GM15510 (cell line): ENCODE measurements at regions not wholly inside any gene's neighbourhood (a gene's known extent, or its start where the extent isn't known, plus 50 kb on each side); places are given as distances from the start of the nearest gene placed in this dataset.

Experiments
- POLR2A ChIP-seq: IDR thresholded peaks from 3 replicates; pipeline ENCODE4 v1.6.1; 2011; ENCODE audit warnings: borderline replicate concordance; ENCODE audit not compliant: insufficient read length; ENCODE audit errors: extremely low read depth

GRCh38 chr17:72416054-72416675, 295.3 kb downstream of the SOX9 start:
- TF ChIP-seq POLR2A = no peak

DNA sequence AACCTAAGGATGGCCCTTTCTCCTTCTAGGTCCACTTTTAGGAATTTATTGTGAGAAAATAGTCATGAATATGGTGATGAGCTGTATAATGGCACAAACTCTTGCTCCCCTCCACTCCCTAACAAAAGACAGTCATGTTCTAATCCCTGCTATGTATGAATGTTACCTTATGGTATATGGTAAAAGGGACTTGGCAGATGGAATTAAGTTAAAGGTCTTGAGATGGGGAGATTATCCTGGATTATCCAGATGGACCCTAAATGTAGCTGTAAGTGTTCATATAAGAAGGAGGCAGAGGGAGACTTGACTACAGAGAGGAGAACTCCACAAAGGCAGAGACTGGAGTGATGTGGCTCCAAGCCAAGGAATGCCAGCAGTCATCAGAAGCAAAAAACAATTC, 296.1 kb downstream of the SOX9 start:
- no peak for TF ChIP-seq POLR2A

- TF ChIP-seq POLR2A = no peak
Observed at GRCh38 chr17:72417627-72418026, 296.8 kb downstream of the SOX9 start.

DNA sequence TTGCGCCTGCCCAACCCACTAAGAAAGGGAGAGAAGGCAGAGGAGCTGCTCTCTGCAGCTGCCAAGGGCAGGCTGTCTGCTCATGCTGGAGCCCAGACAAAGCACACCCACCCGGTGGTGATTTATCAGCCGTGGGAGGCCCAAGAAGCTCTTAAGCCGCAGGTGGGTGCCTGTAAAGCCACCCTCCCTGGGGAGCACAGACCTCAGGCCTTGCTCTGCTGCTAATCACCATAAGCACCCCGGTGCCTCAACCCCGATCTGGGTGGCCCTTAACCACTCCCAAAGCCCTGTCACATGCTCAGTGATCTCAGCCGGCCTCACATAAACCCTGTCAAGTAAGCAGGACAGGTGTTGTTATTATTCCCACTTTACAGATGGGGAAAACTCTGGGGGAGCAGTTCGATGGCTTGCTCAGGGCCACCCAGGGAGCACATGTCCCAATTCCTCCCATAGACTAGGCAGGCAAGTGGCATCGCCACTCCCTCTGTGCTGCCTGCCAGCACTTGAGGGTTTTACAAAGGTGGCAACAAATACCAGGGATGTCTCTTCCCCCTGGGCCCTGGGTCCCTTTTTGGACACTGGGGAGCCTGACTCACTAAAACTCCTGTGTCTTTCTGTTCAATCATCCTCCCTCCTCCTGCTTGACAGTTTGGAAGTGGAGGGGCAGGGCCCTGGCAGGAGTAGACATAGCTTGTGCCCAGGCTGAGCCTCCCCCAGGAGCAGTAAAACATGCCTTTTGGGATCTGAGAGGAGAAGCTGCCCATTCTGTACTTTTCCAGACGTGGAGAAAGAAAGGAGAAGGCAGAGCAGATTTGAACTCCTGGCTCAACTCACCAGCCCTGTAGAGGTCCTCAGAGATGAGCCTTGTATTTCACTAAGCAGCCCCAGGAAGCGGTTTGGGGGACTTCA, 299.3 kb downstream of the SOX9 start:
- TF ChIP-seq POLR2A = peak; percentile 34

- TF ChIP-seq POLR2A = no peak
Observed at GRCh38 chr17:72420775-72421127, 299.9 kb downstream of the SOX9 start.

GRCh38 chr17:72421128-72422092, 300.6 kb downstream of the SOX9 start:
- TF ChIP-seq POLR2A = no peak

- no peak for TF ChIP-seq POLR2A
Observed at GRCh38 chr17:72422204-72422504, 301.3 kb downstream of the SOX9 start.

GRCh38 chr17:72422505-72423285, 301.9 kb downstream of the SOX9 start:
- no peak for TF ChIP-seq POLR2A

DNA sequence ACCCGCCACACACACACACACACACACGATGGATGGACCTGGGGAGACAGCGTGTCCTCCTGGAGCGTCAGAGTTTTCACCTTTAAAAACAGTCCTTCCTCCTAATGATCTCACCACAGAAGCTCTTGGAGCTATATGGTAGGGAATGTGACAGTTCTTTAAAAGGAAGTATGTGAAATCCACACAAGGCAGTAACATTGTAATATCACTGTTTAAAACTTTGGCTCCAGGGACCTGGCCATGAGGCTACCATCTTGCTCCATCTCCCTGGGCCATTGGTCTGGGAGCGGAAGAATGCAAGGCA, 302.4 kb downstream of the SOX9 start:
- TF ChIP-seq POLR2A = no peak

DNA sequence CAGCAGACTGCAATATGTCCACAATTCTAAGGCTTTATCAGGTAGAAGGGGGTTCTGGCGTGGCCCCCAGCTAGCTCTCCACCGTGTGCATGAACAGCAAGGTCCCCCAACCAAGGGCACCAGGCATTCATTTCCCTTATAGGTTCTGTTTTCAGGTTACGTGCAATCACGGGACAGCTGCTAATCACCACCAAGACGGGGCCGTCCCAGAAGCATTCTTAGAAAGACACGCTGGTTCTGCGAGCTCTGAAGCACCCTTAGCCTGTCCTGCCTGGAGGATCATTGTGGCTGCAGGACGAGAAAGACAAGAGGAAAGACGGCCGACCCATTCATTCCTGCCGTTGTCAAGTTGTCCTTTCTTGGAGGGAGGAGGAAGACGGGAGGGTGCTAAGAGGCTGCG, 302.9 kb downstream of the SOX9 start:
- TF ChIP-seq POLR2A = no peak

DNA sequence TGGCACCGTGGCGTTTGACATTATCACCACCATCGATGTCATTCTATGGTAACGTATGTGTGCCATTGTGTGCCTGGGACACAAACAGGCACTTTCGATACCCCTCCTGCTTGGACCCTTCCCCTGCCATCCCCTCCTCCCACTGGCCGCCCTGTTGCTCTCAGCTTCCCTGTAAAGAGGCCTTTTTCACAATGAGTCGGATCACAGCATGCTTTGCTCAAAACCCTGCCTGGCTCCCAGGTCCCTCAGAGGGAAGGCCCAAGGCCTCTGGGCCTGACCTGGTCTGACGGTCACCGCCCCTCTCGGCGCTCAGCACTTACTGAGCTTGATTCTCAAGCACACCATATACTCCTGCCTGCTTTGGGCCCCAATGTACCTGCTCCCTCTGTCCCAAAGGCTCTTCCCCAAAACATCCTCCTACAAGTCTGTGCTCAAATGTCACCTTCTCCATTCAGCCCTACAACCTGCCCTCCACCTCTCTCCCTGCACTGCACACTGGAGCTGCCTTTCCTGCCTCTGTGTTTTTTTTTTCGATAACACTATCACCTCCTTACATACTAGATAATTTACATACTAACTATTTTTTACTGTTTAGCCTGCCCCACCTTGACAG, 303.8 kb downstream of the SOX9 start:
- TF ChIP-seq POLR2A = no peak

DNA sequence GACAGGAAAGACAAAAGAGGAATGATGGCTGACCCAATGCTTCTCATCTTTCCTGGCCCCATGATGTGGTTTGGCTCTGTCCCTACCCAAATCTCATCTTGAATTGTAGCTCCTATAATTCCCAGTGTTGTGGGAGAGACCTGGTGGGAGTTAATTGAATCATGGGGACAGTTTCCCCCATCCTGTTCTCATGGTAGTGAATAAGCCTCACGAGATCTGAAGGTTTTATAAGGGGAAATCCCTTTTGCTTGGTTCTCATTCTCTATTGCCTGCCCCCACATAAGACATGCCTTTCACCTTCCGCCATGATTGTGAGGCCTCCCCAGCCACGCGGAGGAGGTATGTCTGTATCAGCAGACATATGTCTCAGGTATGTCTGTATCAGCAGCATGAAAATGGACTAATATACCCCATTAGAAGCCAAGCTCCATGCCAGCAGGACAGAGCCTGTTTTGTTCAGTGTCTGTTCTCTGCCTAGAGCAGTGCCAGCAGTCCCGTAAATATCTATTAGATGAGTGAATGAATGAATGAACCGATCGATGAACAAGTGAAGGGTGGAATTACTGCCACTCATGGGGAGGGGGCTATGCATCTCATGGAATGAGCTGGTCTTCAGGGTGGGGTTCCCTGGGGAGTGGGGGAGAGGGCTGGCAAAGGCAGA, 304.4 kb downstream of the SOX9 start:
- no peak for TF ChIP-seq POLR2A

DNA sequence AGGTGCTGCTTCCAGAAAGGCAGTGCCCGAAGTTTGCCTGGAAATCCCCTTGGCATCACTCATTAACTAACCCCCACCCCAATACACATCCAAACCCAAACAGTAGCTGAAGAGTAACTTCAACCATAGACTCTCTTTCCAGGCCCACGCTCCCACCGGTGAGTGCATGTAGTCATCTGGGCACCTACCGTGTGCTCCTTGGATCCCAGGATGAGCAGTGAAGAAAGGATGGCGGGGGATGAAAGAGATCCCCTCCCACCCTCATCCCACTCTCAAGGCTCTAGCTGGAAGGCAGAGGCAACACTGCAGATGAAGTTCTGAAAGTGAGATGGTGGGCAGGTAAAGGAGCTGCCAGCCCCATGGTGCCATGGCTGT, 305.0 kb downstream of the SOX9 start:
- no peak for TF ChIP-seq POLR2A

- no peak for TF ChIP-seq POLR2A
Observed at GRCh38 chr17:72426321-72426720, 305.5 kb downstream of the SOX9 start.
